GM23338 (cell line): ENCODE measurements at regions not wholly inside any gene's neighbourhood (a gene's known extent, or its start where the extent isn't known, plus 50 kb on each side); places are given as distances from the start of the nearest gene placed in this dataset.

ENCODE experiments used
- ATAC-seq: fragments of 200-7000 bp; cut with Tn5 transposase; 3 replicates; pipeline ENCODE4 v1.9.1; 2020
- DNase-seq: peaks from one replicate; pipeline ENCODE4 v3.0.0-alpha.2; 2015; ENCODE audit warnings: low spot score
- H2AFZ ChIP-seq: fragments of 200-600 bp; sonication (generic); 2 replicates; pipeline ENCODE4 v1.8.0; 2016; ENCODE audit warnings: antibody characterized with exemption, mild to moderate bottlenecking, moderate library complexity
- H3F3A ChIP-seq: fragments of 200-600 bp; sonication (generic); replicated peaks from 2 replicates; pipeline ENCODE4 v1.8.0; 2017; ENCODE audit warnings: antibody characterized with exemption, mixed run types, low read depth
- H3K27ac ChIP-seq: fragments of 200-600 bp; sonication (generic); 2 replicates; pipeline ENCODE4 v1.6.1; 2016; ENCODE audit warnings: low read depth
- H3K27me3 ChIP-seq: fragments of 200-600 bp; sonication (generic); 2 replicates; pipeline ENCODE4 v1.8.0; 2016; ENCODE audit warnings: mild to moderate bottlenecking, mixed run types, moderate library complexity; ENCODE audit not compliant: insufficient read depth
- H3K36me3 ChIP-seq: fragments of 200-600 bp; sonication (generic); 2 replicates; pipeline ENCODE4 v1.8.0; 2016; ENCODE audit warnings: mild to moderate bottlenecking; ENCODE audit not compliant: insufficient read depth
- H3K4me1 ChIP-seq: fragments of 200-600 bp; sonication (generic); 2 replicates; pipeline ENCODE4 v1.8.0; 2016; ENCODE audit warnings: mild to moderate bottlenecking, moderate library complexity; ENCODE audit not compliant: insufficient read depth
- H3K4me2 ChIP-seq: fragments of 200-600 bp; sonication (generic); 2 replicates; pipeline ENCODE4 v1.7.1; 2017; ENCODE audit warnings: mixed run types
- H3K4me3 ChIP-seq: fragments of 200-600 bp; sonication (generic); 2 replicates; pipeline ENCODE4 v1.6.1; 2016; ENCODE audit warnings: mixed run types
- H3K79me2 ChIP-seq: fragments of 200-600 bp; sonication (generic); replicated peaks from 2 replicates; pipeline ENCODE4 v1.8.0; 2017; ENCODE audit warnings: mild to moderate bottlenecking; ENCODE audit not compliant: insufficient read depth
- H3K9me2 ChIP-seq: fragments of 200-600 bp; sonication (generic); 2 replicates; pipeline ENCODE4 v1.8.0; 2017; ENCODE audit not compliant: insufficient read depth
- H4K20me1 ChIP-seq: fragments of 200-600 bp; sonication (generic); replicated peaks from 2 replicates; pipeline ENCODE4 v1.8.0; 2017; ENCODE audit warnings: mild to moderate bottlenecking; ENCODE audit not compliant: insufficient read depth
- H3K27ac Mint-ChIP-seq: 2 replicates; pipeline ENCODE4 v1.8.0; 2020; ENCODE audit warnings: inconsistent platforms, mild to moderate bottlenecking, moderate library complexity, mixed read lengths
- H3K27me3 Mint-ChIP-seq: 3 replicates; pipeline ENCODE4 v1.8.0; 2022; ENCODE audit warnings: low read depth, mild to moderate bottlenecking, moderate library complexity, mixed read lengths, inconsistent platforms; ENCODE audit not compliant: insufficient read depth, poor library complexity
- H3K36me3 Mint-ChIP-seq: 3 replicates; pipeline ENCODE4 v1.8.0; 2021; ENCODE audit warnings: low read depth, mild to moderate bottlenecking, inconsistent platforms, moderate library complexity, mixed read lengths
- H3K4me1 Mint-ChIP-seq: 3 replicates; pipeline ENCODE4 v1.8.0; 2020; ENCODE audit warnings: mild to moderate bottlenecking, inconsistent platforms, mixed read lengths
- H3K4me3 Mint-ChIP-seq: 3 replicates; pipeline ENCODE4 v1.8.0; 2021; ENCODE audit warnings: moderate library complexity, mild to moderate bottlenecking, inconsistent platforms, mixed read lengths
- H3K9me3 Mint-ChIP-seq: 3 replicates; pipeline ENCODE4 v1.8.0; 2020; ENCODE audit warnings: moderate library complexity, mild to moderate bottlenecking, inconsistent platforms, mixed read lengths
- CTCF ChIP-seq, 2 experiments: fragments of 200-600 bp in 1 of 2; sonication (generic) in 1 of 2; conservative IDR thresholded peaks; 2 replicates each; pipeline versions ENCODE4 v1.5.1 to v1.6.1; 2016 to 2017; ENCODE audit warnings: antibody characterized with exemption in 2 of 2, low read depth in 2 of 2, mild to moderate bottlenecking in 2 of 2, moderate library complexity in 1 of 2
- ETS1 ChIP-seq: IDR thresholded peaks from 2 replicates; pipeline ENCODE4 v1.6.1; 2016; ENCODE audit warnings: antibody characterized with exemption
- EZH2 ChIP-seq: fragments of 200-600 bp; sonication (generic); IDR thresholded peaks from one replicate; pipeline ENCODE4 v1.8.0; 2017; ENCODE audit warnings: antibody characterized with exemption, mild to moderate bottlenecking, low read depth; ENCODE audit not compliant: unreplicated experiment
- EZH2phosphoT487 ChIP-seq: fragments of 200-600 bp; sonication (generic); IDR thresholded peaks from one replicate; pipeline ENCODE4 v1.8.1; 2018; ENCODE audit warnings: antibody characterized with exemption; ENCODE audit not compliant: unreplicated experiment
- JUNB ChIP-seq: IDR thresholded peaks from one replicate; pipeline ENCODE4 v1.6.1; 2016; ENCODE audit warnings: antibody characterized with exemption; ENCODE audit not compliant: unreplicated experiment
- REST ChIP-seq: IDR thresholded peaks from one replicate; pipeline ENCODE4 v1.6.1; 2018; ENCODE audit warnings: antibody characterized with exemption; ENCODE audit not compliant: unreplicated experiment
- ZNF331 ChIP-seq: fragments of 250-450 bp; sonication (Bioruptor Pico); IDR thresholded peaks from 2 replicates; pipeline ENCODE4 v1.5.0; 2020; ENCODE audit warnings: low read depth, mild to moderate bottlenecking, moderate library complexity
- ZNF462 ChIP-seq: fragments of 250-450 bp; sonication (Bioruptor Pico); IDR thresholded peaks from 2 replicates; pipeline ENCODE4 v1.5.0; 2020; ENCODE audit warnings: mild to moderate bottlenecking, moderate library complexity

- Histone ChIP-seq H4K20me1 (no peaks in the 10 kb centered on the region), H3K4me2 (no peak overlapping the region), H3K27ac (no peak overlapping the region), H3K4me1 (no peaks in the 10 kb centered on the region), H3K79me2 (no peaks in the 10 kb centered on the region), H3K9me2 (no peaks in the 10 kb centered on the region), H3K27me3 (no peaks in the 10 kb centered on the region), H3F3A (no peaks in the 10 kb centered on the region), H3K4me3 (no peak overlapping the region), H3K36me3 (no peaks in the 10 kb centered on the region), H2AFZ (peak overlapping the region; percentile 49)
- no peak overlapping the region for H3K4me3 Mint-ChIP-seq
- TF ChIP-seq JUNB (no peak), EZH2 (no peak), EZH2phosphoT487 (no peak), CTCF (conservative IDR thresholded peaks at IDR 0.05; ENCODE audit: low read depth in 2 of 2) (no peak)
- no peaks in the 10 kb centered on the region for H3K27me3 Mint-ChIP-seq
- H3K27ac Mint-ChIP-seq = 0 out of 2 replicates have a peak overlapping the region, but pooled peaks have one; percentile 9
- no peaks in the 10 kb centered on the region for H3K36me3 Mint-ChIP-seq
- DNase-seq (peak; percentile 14), ATAC-seq (no peak; the same call in 2 of the 3 replicates)
- H3K4me1 Mint-ChIP-seq = peaks cover 6% of the 10 kb centered on the region; the same call in 2 of the 3 replicates
- H3K9me3 Mint-ChIP-seq = no peaks in the 10 kb centered on the region
Measured at GRCh38 chr4:81898862-81899504, 427.3 kb upstream of the RASGEF1B start.

- Mint-ChIP-seq H3K4me3 (no peak overlapping the region), H3K9me3 (no peaks in the 10 kb centered on the region), H3K27ac (no peak overlapping the region), H3K36me3 (no peaks in the 10 kb centered on the region; the same call in 2 of the 3 replicates), H3K4me1 (peaks cover 11% of the 10 kb centered on the region; the same call in 2 of the 3 replicates), H3K27me3 (no peaks in the 10 kb centered on the region)
- no peaks in the 10 kb centered on the region for H3K9me2 ChIP-seq
- no peaks in the 10 kb centered on the region for H3K4me1 ChIP-seq
- H3K27ac ChIP-seq = no peak overlapping the region
- H3K36me3 ChIP-seq = no peaks in the 10 kb centered on the region
- H3K79me2 ChIP-seq = no peaks in the 10 kb centered on the region
- ATAC-seq (no peak), DNase-seq (no peak)
- H3K27me3 ChIP-seq = no peaks in the 10 kb centered on the region
- H3K4me3 ChIP-seq = no peak overlapping the region
- H3F3A ChIP-seq = no peaks in the 10 kb centered on the region
- no peak overlapping the region for H2AFZ ChIP-seq
- H4K20me1 ChIP-seq = no peaks in the 10 kb centered on the region
- no peak overlapping the region for H3K4me2 ChIP-seq
- no peak for TF ChIP-seq EZH2phosphoT487
- no peak for TF ChIP-seq REST
- TF ChIP-seq ZNF331 (CRISPR knock-in tag) = no peak
- TF ChIP-seq JUNB = no peak
- no peak for TF ChIP-seq ZNF462 (CRISPR knock-in tag)
- TF ChIP-seq ETS1 = no peak
Measured at GRCh38 chr4:81896936-81897335, 425.2 kb upstream of the RASGEF1B start.
